HepG2 (cell line): ENCODE measurements at regions not wholly inside any gene's neighbourhood (a gene's known extent, or its start where the extent isn't known, plus 50 kb on each side); places are given as distances from the start of the nearest gene placed in this dataset. TPM values are rescaled to one million over a fixed set of nuclear protein-coding genes. Genes with fewer than 3 reads are reported as not detected.

ENCODE experiments used
- PPARG ChIP-seq: conservative IDR thresholded peaks from 2 replicates; pipeline ENCODE4 v1.6.1; 2016; ENCODE audit warnings: missing biosample characterization, missing genetic modification reagents
- microRNA counts: library from miRNA; unstranded; fragments of <30 nt; microRNA quantifications from one replicate; lab custom pipeline; 2015
- microRNA-seq: library from miRNA; unstranded; fragments of <30 nt; microRNA quantifications from one replicate; pipeline ENCODE4, GENCODE V29; 2020
- small RNA-seq, 3 experiments: library from RNA; depleted of rRNA; stranded (forward); fragments of <200 nt; gene quantifications; one replicate each; pipeline ENCODE3, GENCODE V24; 2012; ENCODE audit warnings: low read depth in 2 of 3, low replicate concordance in 1 of 3; ENCODE audit not compliant: insufficient read length in 3 of 3, insufficient read depth in 2 of 3
- TF ChIP-seq, protein P1 (sequence below): IDR thresholded peaks from 2 replicates; pipeline ENCODE4 v1.6.1; 2018; ENCODE audit warnings: missing genetic modification reagents, mild to moderate bottlenecking, missing compliant biosample characterization

DNA sequence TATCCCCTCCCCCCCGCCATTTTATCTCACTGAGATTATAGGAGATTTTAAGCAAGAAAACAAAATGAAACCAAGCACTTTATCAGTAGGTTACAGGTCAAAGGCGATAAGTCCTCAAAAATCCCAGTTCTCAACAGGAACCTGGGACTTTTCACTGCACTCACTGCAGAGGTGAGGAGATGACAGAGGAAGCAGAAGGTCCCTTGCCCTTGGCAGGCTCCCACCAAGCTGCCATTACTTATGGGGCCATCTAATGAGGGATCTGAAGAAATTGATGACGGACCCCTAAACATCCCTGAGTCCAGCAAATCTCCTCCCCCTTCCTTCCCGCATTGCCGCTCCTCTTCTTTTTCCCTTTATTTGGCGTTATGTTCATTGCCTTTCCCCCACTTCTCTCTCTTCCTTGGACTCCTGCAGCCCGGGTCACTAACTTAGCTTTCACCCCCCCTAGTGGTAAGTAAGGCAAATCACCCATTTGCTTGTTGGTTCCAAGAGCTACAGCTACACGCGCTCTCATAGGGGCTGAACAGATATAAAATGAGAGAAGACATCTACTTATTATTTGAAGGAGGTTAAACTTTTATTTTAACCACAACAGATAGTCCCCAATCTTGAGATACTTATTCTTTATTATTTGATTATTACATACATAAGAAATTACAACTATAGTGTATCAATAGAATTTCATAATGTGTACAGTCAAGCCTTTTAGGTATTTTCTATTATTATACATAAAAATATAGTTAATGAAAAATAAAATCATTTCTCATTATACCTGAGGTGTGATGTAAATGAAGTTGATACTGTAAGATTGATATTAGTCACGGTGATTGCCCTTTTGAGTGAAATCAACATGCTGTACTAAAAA, 52.0 kb upstream of the ARGLU1 start (continued):
- TF ChIP-seq, protein P1, sequence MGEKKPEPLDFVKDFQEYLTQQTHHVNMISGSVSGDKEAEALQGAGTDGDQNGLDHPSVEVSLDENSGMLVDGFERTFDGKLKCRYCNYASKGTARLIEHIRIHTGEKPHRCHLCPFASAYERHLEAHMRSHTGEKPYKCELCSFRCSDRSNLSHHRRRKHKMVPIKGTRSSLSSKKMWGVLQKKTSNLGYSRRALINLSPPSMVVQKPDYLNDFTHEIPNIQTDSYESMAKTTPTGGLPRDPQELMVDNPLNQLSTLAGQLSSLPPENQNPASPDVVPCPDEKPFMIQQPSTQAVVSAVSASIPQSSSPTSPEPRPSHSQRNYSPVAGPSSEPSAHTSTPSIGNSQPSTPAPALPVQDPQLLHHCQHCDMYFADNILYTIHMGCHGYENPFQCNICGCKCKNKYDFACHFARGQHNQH, result no peak
- TF ChIP-seq PPARG (CRISPR knock-in tag), result 0 out of 2 replicates have a peak, but pooled peaks have one; percentile 33
- TF ChIP-seq, all 625 proteins: peak for 7

MicroRNAs in the stretch of these regions (microRNA counts, 767-probe panel; counts per million panel counts)
- not detected for microRNA hsa-miR-1267 (lab: Ali Mortazavi, UCI)

Small RNAs in the stretch of these regions (microRNA-seq; reads per million reads assigned to microRNA genes)
- gene MIR1267, result not detected

Small RNAs in the stretch of these regions (small RNA-seq; reads per million reads assigned to genes)
- gene MIR1267, result 0 reads per million in 3 experiments
- gene SNORD31B, result 2.9 to 10.0 (median 7.2) reads per million in 3 experiments
